OCI-LY1 (cell line): ENCODE measurements at regions not wholly inside any gene's neighbourhood (a gene's known extent, or its start where the extent isn't known, plus 50 kb on each side); places are given as distances from the start of the nearest gene placed in this dataset.

Experiments used
- CTCF ChIP-seq: fragments of 200-600 bp; sonication (generic), shearing (Covaris generic); IDR thresholded peaks from 2 replicates; pipeline ENCODE4 v1.5.1; 2017; ENCODE audit warnings: mild to moderate bottlenecking, antibody characterized with exemption, low read length, moderate library complexity, mixed read lengths
- EZH2 ChIP-seq: fragments of 200-600 bp; sonication (generic), shearing (Covaris generic); IDR thresholded peaks from 2 replicates; pipeline ENCODE4 v1.8.0; 2017; ENCODE audit warnings: borderline replicate concordance, mixed run types, mild to moderate bottlenecking, antibody characterized with exemption, low read length, moderate library complexity, mixed read lengths

GRCh38 chr7:118689403-118689802 lies 464.9 kb downstream of the ANKRD7 start:
- TF ChIP-seq CTCF (no peak), EZH2 (no peak)
